ENCODE measurements at regions not wholly inside any gene's neighbourhood (a gene's known extent, or its start where the extent isn't known, plus 50 kb on each side); places are given as distances from the start of the nearest gene placed in this dataset.

GRCh38 chr5:35374584-35374983, 144.3 kb upstream of the PRLR start:
- Histone ChIP-seq H3K27me3 (ENCODE audit: insufficient read depth, low read length) (no peaks in the 10 kb centered on the region), H3K4me2 (ENCODE audit: insufficient read depth, low read length) (no peak overlapping the region), H3K4me3 (ENCODE audit: insufficient read depth, low read length) (no peak overlapping the region), H3K79me2 (ENCODE audit: insufficient read depth, low read length) (no peaks in the 10 kb centered on the region), H4K20me1 (ENCODE audit: insufficient read depth, low read length) (no peaks in the 10 kb centered on the region), H2AFZ (ENCODE audit: low read length) (no peak overlapping the region), H3K9me3 (ENCODE audit: low read depth, low read length) (no peaks in the 10 kb centered on the region), H3K4me1 (ENCODE audit: insufficient read depth, low read length) (no peaks in the 10 kb centered on the region), H3K36me3 (ENCODE audit: insufficient read depth, low read length) (no peaks in the 10 kb centered on the region), H3K27ac (ENCODE audit: low read depth, low read length) (no peak overlapping the region)
- DNase-seq (ENCODE audit: insufficient read length, low spot score, missing footprints), result no peak
- no peak for TF ChIP-seq CTCF (IDR thresholded peaks at IDR 0.05; ENCODE audit: extremely low read depth, low read depth, low read length)

- TF ChIP-seq CTCF (IDR thresholded peaks at IDR 0.05; ENCODE audit: extremely low read depth, low read depth, low read length), result no peak
- DNase-seq (ENCODE audit: insufficient read length, low spot score, missing footprints), result no peak
- H3K36me3 ChIP-seq (ENCODE audit: insufficient read depth, low read length), result no peaks in the 10 kb centered on the region
- H2AFZ ChIP-seq (ENCODE audit: low read length), result no peak overlapping the region
- H3K4me2 ChIP-seq (ENCODE audit: insufficient read depth, low read length), result no peak overlapping the region
- no peaks in the 10 kb centered on the region for H3K9me3 ChIP-seq (ENCODE audit: low read depth, low read length)
- H3K4me3 ChIP-seq (ENCODE audit: insufficient read depth, low read length), result no peak overlapping the region
- H3K27me3 ChIP-seq (ENCODE audit: insufficient read depth, low read length), result no peaks in the 10 kb centered on the region
- H3K4me1 ChIP-seq (ENCODE audit: insufficient read depth, low read length), result no peaks in the 10 kb centered on the region
- H4K20me1 ChIP-seq (ENCODE audit: insufficient read depth, low read length), result no peaks in the 10 kb centered on the region
- H3K79me2 ChIP-seq (ENCODE audit: insufficient read depth, low read length), result no peaks in the 10 kb centered on the region
- no peak overlapping the region for H3K27ac ChIP-seq (ENCODE audit: low read depth, low read length)
Observed at GRCh38 chr5:35373249-35373648, 143.0 kb upstream of the PRLR start.

- H4K20me1 ChIP-seq (ENCODE audit: insufficient read depth, low read length), result no peaks in the 10 kb centered on the region
- H3K27ac ChIP-seq (ENCODE audit: low read depth, low read length), result no peak overlapping the region
- no peak overlapping the region for H3K4me2 ChIP-seq (ENCODE audit: insufficient read depth, low read length)
- no peaks in the 10 kb centered on the region for H3K27me3 ChIP-seq (ENCODE audit: insufficient read depth, low read length)
- no peak for DNase-seq (ENCODE audit: insufficient read length, low spot score, missing footprints)
- no peaks in the 10 kb centered on the region for H3K4me1 ChIP-seq (ENCODE audit: insufficient read depth, low read length)
- no peaks in the 10 kb centered on the region for H3K9me3 ChIP-seq (ENCODE audit: low read depth, low read length)
- no peak for TF ChIP-seq CTCF (IDR thresholded peaks at IDR 0.05; ENCODE audit: extremely low read depth, low read depth, low read length)
- H3K79me2 ChIP-seq (ENCODE audit: insufficient read depth, low read length), result no peaks in the 10 kb centered on the region
- no peak overlapping the region for H3K4me3 ChIP-seq (ENCODE audit: insufficient read depth, low read length)
- no peak overlapping the region for H2AFZ ChIP-seq (ENCODE audit: low read length)
- H3K36me3 ChIP-seq (ENCODE audit: insufficient read depth, low read length), result no peaks in the 10 kb centered on the region
Observed at GRCh38 chr5:35372482-35372881, 142.2 kb upstream of the PRLR start.

GRCh38 chr5:35371951-35372426, 141.7 kb upstream of the PRLR start:
- Histone ChIP-seq H4K20me1 (ENCODE audit: insufficient read depth, low read length) (no peaks in the 10 kb centered on the region), H3K36me3 (ENCODE audit: insufficient read depth, low read length) (no peaks in the 10 kb centered on the region), H3K9me3 (ENCODE audit: low read depth, low read length) (no peaks in the 10 kb centered on the region), H3K4me1 (ENCODE audit: insufficient read depth, low read length) (no peaks in the 10 kb centered on the region), H3K4me2 (ENCODE audit: insufficient read depth, low read length) (no peak overlapping the region), H3K79me2 (ENCODE audit: insufficient read depth, low read length) (no peaks in the 10 kb centered on the region), H3K27me3 (ENCODE audit: insufficient read depth, low read length) (no peaks in the 10 kb centered on the region), H3K27ac (ENCODE audit: low read depth, low read length) (no peak overlapping the region), H3K4me3 (ENCODE audit: insufficient read depth, low read length) (no peak overlapping the region), H2AFZ (ENCODE audit: low read length) (no peak overlapping the region)
- TF ChIP-seq CTCF (IDR thresholded peaks at IDR 0.05; ENCODE audit: extremely low read depth, low read depth, low read length), result no peak
- DNase-seq (ENCODE audit: insufficient read length, low spot score, missing footprints), result no peak

Measured in osteoblast (primary cell).